H1 (cell line): ENCODE measurements at regions not wholly inside any gene's neighbourhood (a gene's known extent, or its start where the extent isn't known, plus 50 kb on each side); places are given as distances from the start of the nearest gene placed in this dataset.

Source experiments
- CTCF ChIA-PET: fragments of 300-600 bp; sonication (Branson Sonifier 250); formaldehyde crosslinking; loops from one replicate; lab custom pipeline; 2021; ENCODE audit not compliant: partially characterized antibody; lab: Charles Lee
- POLR2A ChIA-PET: fragments of 300-600 bp; sonication (Branson Sonifier 250); formaldehyde crosslinking; loops from one replicate; lab custom pipeline; 2021; ENCODE audit warnings: inconsistent platforms; ENCODE audit not compliant: partially characterized antibody; lab: Charles Lee
- DNase-seq, 2 experiments: peaks; one replicate each; pipeline versions ENCODE4 v3.0.0 to v3.0.0-alpha.2; 2010 to 2022; ENCODE audit warnings: low spot score in 2 of 2, low read depth in 1 of 2, mixed read lengths in 1 of 2
- FAIRE-seq: peaks from 2 replicates; lab custom pipeline; 2011; peaks lifted over from hg19 to GRCh38; lab: Jason Lieb, UNC
- H2AFZ ChIP-seq: 2 replicates; pipeline ENCODE4 v1.8.1; 2012; ENCODE audit warnings: low read length, inconsistent platforms
- H2AK5ac ChIP-seq: 2 replicates; pipeline ENCODE4 v1.6.1; 2013; ENCODE audit warnings: low read depth, low read length
- H2BK120ac ChIP-seq: replicated peaks from 2 replicates; pipeline ENCODE3; 2013; ENCODE audit warnings: low read depth, low read length, inconsistent platforms
- H2BK12ac ChIP-seq: 2 replicates; pipeline ENCODE4 v1.6.1; 2013; ENCODE audit warnings: low read depth, low read length
- H2BK15ac ChIP-seq: 2 replicates; pipeline ENCODE4 v1.6.1; 2013; ENCODE audit warnings: low read length
- H2BK20ac ChIP-seq: 2 replicates; pipeline ENCODE4 v1.6.1; 2013; ENCODE audit warnings: low read length
- H2BK5ac ChIP-seq: 2 replicates; pipeline ENCODE4 v1.6.1; 2013; ENCODE audit warnings: low read depth, low read length
- H3K14ac ChIP-seq: 2 replicates; pipeline ENCODE4 v1.6.1; 2013; ENCODE audit warnings: inconsistent platforms; ENCODE audit not compliant: insufficient read length
- H3K18ac ChIP-seq: 2 replicates; pipeline ENCODE4 v1.6.1; 2013; ENCODE audit warnings: low read length; ENCODE audit errors: extremely low read depth
- H3K23ac ChIP-seq: 2 replicates; pipeline ENCODE4 v1.6.1; 2013; ENCODE audit warnings: inconsistent platforms; ENCODE audit not compliant: insufficient read length
- H3K23me2 ChIP-seq: 2 replicates; pipeline ENCODE4 v1.6.1; 2013; ENCODE audit warnings: low read depth, low read length
- H3K27ac ChIP-seq: 2 replicates; pipeline ENCODE4 v1.6.1; 2011; ENCODE audit warnings: low read depth, low read length, inconsistent platforms
- H3K27me3 ChIP-seq, 4 experiments: replicated peaks in 1 of 4; 1 replicate in 1 of 4; 2 replicates in 3 of 4; pipeline versions ENCODE4 v1.6.1 to v1.8.1; 2011 to 2013; ENCODE audit warnings: low read length in 3 of 4, mild to moderate bottlenecking in 3 of 4, inconsistent platforms in 2 of 4, mixed read lengths in 2 of 4, moderate library complexity in 1 of 4; ENCODE audit not compliant: control insufficient read depth in 3 of 4, insufficient read depth in 3 of 4; ENCODE audit errors: extremely low read depth in 1 of 4
- H3K36me3 ChIP-seq, 4 experiments: 2 replicates each; pipeline versions ENCODE4 v1.6.1 to v1.8.1; 2011 to 2013; ENCODE audit warnings: mild to moderate bottlenecking in 4 of 4, low read length in 3 of 4, moderate library complexity in 2 of 4, control low read depth in 1 of 4, inconsistent platforms in 1 of 4; ENCODE audit not compliant: insufficient read depth in 4 of 4, control insufficient read depth in 2 of 4
- H3K4ac ChIP-seq: replicated peaks from 2 replicates; pipeline ENCODE3; 2013; ENCODE audit warnings: low read length, low read depth, mixed read lengths, inconsistent platforms; ENCODE audit not compliant: insufficient read length
- H3K4me1 ChIP-seq, 4 experiments: replicated peaks in 1 of 4; 1 replicate in 1 of 4; 2 replicates in 3 of 4; pipeline versions ENCODE4 v1.6.1 to v1.8.1; 2011 to 2013; ENCODE audit warnings: low read length in 3 of 4, inconsistent platforms in 2 of 4, mixed read lengths in 1 of 4; ENCODE audit not compliant: insufficient read depth in 4 of 4, control insufficient read depth in 3 of 4
- H3K4me2 ChIP-seq, 2 experiments: 2 replicates each; pipeline versions ENCODE4 v1.6.1 to v1.8.1; 2011 to 2013; ENCODE audit warnings: low read depth in 2 of 2, low read length in 2 of 2, control low read depth in 1 of 2, inconsistent platforms in 1 of 2, mild to moderate bottlenecking in 1 of 2; ENCODE audit not compliant: insufficient read depth in 1 of 2
- H3K4me3 ChIP-seq, 4 experiments: fragments of 200-600, 300-600 bp in 1 of 4; sonication (generic), shearing (Covaris generic), sonication (Bioruptor Twin) in 1 of 4; 2 replicates each; pipeline versions ENCODE4 v1.5.1 to v1.8.1; 2011 to 2016; ENCODE audit warnings: low read length in 4 of 4, low read depth in 3 of 4, control low read depth in 2 of 4, inconsistent platforms in 2 of 4, mild to moderate bottlenecking in 2 of 4, mixed read lengths in 1 of 4, moderate library complexity in 1 of 4; ENCODE audit not compliant: insufficient read depth in 2 of 4; ENCODE audit errors: extremely low read depth in 1 of 4
- H3K56ac ChIP-seq: replicated peaks from 2 replicates; pipeline ENCODE3; 2013; ENCODE audit warnings: low read depth, mild to moderate bottlenecking, mixed read lengths, low read length, inconsistent platforms; ENCODE audit not compliant: insufficient read length
- H3K79me1 ChIP-seq: 2 replicates; pipeline ENCODE4 v1.6.1; 2013; ENCODE audit warnings: low read depth, low read length, control low read depth
- H3K79me2 ChIP-seq, 2 experiments: 2 replicates each; pipeline versions ENCODE4 v1.6.1 to v1.8.1; 2012 to 2013; ENCODE audit warnings: low read length in 2 of 2, mild to moderate bottlenecking in 2 of 2, inconsistent platforms in 1 of 2; ENCODE audit not compliant: insufficient read depth in 2 of 2, control insufficient read depth in 1 of 2
- H3K9ac ChIP-seq, 4 experiments: replicated peaks in 1 of 4; 1 replicate in 1 of 4; 2 replicates in 3 of 4; pipeline versions ENCODE4 v1.6.1 to v1.8.1; 2011 to 2013; ENCODE audit warnings: low read depth in 3 of 4, low read length in 3 of 4, control low read depth in 2 of 4, mild to moderate bottlenecking in 2 of 4, moderate library complexity in 2 of 4, inconsistent platforms in 1 of 4; ENCODE audit errors: extremely low read depth in 1 of 4
- H3K9me3 ChIP-seq, 2 experiments: 2 replicates each; pipeline versions ENCODE4 v1.6.1 to v1.8.1; 2012 to 2013; ENCODE audit warnings: mild to moderate bottlenecking in 2 of 2, moderate library complexity in 2 of 2, control low read depth in 1 of 2, inconsistent platforms in 1 of 2, low read depth in 1 of 2, low read length in 1 of 2, mixed read lengths in 1 of 2; ENCODE audit not compliant: insufficient read depth in 2 of 2
- H4K20me1 ChIP-seq, 2 experiments: replicated peaks in 1 of 2; 2 replicates each; pipeline versions ENCODE3 to v1.8.1; 2011 to 2013; ENCODE audit warnings: inconsistent platforms in 2 of 2, low read length in 2 of 2, mild to moderate bottlenecking in 1 of 2; ENCODE audit not compliant: insufficient read depth in 2 of 2, control insufficient read depth in 1 of 2
- H4K5ac ChIP-seq: 2 replicates; pipeline ENCODE4 v1.6.1; 2013; ENCODE audit warnings: low read length, low read depth, mixed read lengths, inconsistent platforms; ENCODE audit not compliant: insufficient read length
- H4K8ac ChIP-seq: 2 replicates; pipeline ENCODE4 v1.8.0; 2013; ENCODE audit warnings: mild to moderate bottlenecking, moderate library complexity, low read length, inconsistent platforms; ENCODE audit not compliant: insufficient read depth; ENCODE audit errors: extremely low read depth
- H4K91ac ChIP-seq: replicated peaks from 2 replicates; pipeline ENCODE3; 2013; ENCODE audit warnings: low read length, mixed read lengths, inconsistent platforms; ENCODE audit not compliant: insufficient read length
- BRCA1 ChIP-seq: IDR thresholded peaks from 2 replicates; pipeline ENCODE4 v1.6.1; 2012; ENCODE audit warnings: low read depth, low read length, improper control_type of control experiment
- CBX5 ChIP-seq: fragments of 300-800, 300-1000 bp; sonication (generic); IDR thresholded peaks from 2 replicates; pipeline ENCODE4 v1.7.1; 2016; ENCODE audit warnings: antibody characterized with exemption, low read length, low read depth
- CBX8 ChIP-seq: fragments of 300-800, 300-1000 bp; sonication (generic); IDR thresholded peaks from 2 replicates; pipeline ENCODE4 v1.7.1; 2016; ENCODE audit warnings: low read depth, low read length, borderline replicate concordance
- CHD2 ChIP-seq: IDR thresholded peaks from 2 replicates; pipeline ENCODE4 v1.6.1; 2012; ENCODE audit warnings: low read length, improper control_type of control experiment
- EZH2 ChIP-seq: fragments of 200-600 bp; sonication (generic); IDR thresholded peaks from 2 replicates; pipeline ENCODE4 v1.7.1; 2012; ENCODE audit warnings: low read depth, mild to moderate bottlenecking, moderate library complexity, low read length, inconsistent platforms; ENCODE audit not compliant: severe bottlenecking
- GTF2F1 ChIP-seq: IDR thresholded peaks from 2 replicates; pipeline ENCODE4 v1.6.1; 2012; ENCODE audit warnings: low read depth, low read length, improper control_type of control experiment, borderline replicate concordance
- JUN ChIP-seq: IDR thresholded peaks from 2 replicates; pipeline ENCODE4 v1.6.1; 2011; ENCODE audit warnings: low read depth, mild to moderate bottlenecking, improper control_type of control experiment, low read length
- PHF8 ChIP-seq: fragments of 200-600 bp; sonication (generic); conservative IDR thresholded peaks from 2 replicates; pipeline ENCODE4 v1.7.1; 2012; ENCODE audit warnings: low read depth, mild to moderate bottlenecking, inconsistent platforms, low read length, moderate library complexity
- POLR2A ChIP-seq, 2 experiments: IDR thresholded peaks; 1 replicate in 1 of 2; 2 replicates in 1 of 2; pipeline ENCODE4 v1.6.1; 2011; ENCODE audit warnings: low read depth in 2 of 2, low read length in 2 of 2, mild to moderate bottlenecking in 2 of 2; ENCODE audit errors: control extremely low read depth in 1 of 2
- POLR2AphosphoS5 ChIP-seq: IDR thresholded peaks from 2 replicates; pipeline ENCODE4 v1.6.1; 2011; ENCODE audit warnings: low read depth, low read length
- SIX5 ChIP-seq: IDR thresholded peaks from 2 replicates; pipeline ENCODE4 v1.6.1; 2011; ENCODE audit warnings: mild to moderate bottlenecking, low read depth, low read length
- SP2 ChIP-seq: IDR thresholded peaks from 2 replicates; pipeline ENCODE4 v1.6.1; 2012; ENCODE audit warnings: mild to moderate bottlenecking, low read length, inconsistent platforms
- TEAD4 ChIP-seq: IDR thresholded peaks from 2 replicates; pipeline ENCODE4 v1.6.1; 2012; ENCODE audit warnings: low read depth, low read length, inconsistent platforms, mixed read lengths
- WGBS, 2 experiments: shearing (Covaris generic) in 1 of 2; methylation state at CpG; one replicate each; pipeline versions ENCODE4 v1.1.6 to v1.1.7; 2013 to 2015; ENCODE audit warnings: low lambda C conversion rate in 2 of 2, mixed read lengths in 2 of 2, inconsistent platforms in 1 of 2, low coverage in 1 of 2, missing lambda C conversion rate in 1 of 2; ENCODE audit not compliant: insufficient replicate concordance in 2 of 2, insufficient coverage in 1 of 2, insufficient read length in 1 of 2; ENCODE audit errors: extremely low coverage in 1 of 2, missing lambda C conversion rate in 1 of 2; 5-methylcytosine and 5-hydroxymethylcytosine counted together

DNA sequence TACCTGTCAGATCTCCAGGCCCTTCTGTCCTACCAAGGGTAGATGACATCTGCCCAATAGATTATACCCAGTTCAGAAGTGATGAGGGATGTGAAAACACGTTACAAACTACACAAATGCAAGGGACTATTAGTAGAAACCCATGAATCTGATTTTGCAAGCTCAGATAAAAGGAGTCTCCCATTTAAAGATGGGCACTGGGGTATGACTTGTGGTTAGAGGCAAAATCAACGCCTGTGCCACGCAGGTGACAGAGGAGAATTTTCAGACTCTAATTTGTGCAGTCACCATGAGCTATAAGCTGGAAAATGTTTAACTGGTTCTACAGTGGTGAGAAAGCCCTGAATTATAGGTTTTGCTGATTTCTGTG is 184.4 kb upstream of the LPP start:
- WGBS, 2 experiments = 92% methylated on average over 3 of the region's 3 CpGs; no CpG with 5 or more reads in 1 of the 2 experiments
- ChIA-PET CTCF (interaction anchor here (0.6 to 3.1 kb wide), 6 partner anchors 8 to 266 kb away, joined by 3 to 9 read pairs (median 3); no protein-coding TSS in a partner anchor), POLR2A (interaction anchor here (1.3 kb wide), 1 partner anchor 223 kb away, joined by 3 read pairs; no protein-coding TSS in a partner anchor)
- H3K14ac ChIP-seq = no peak overlapping the region
- no peaks in the 10 kb centered on the region for H3K9me3 ChIP-seq
- H3K27ac ChIP-seq = no peak overlapping the region
- no peak overlapping the region for H4K8ac ChIP-seq
- no peaks in the 10 kb centered on the region for H3K79me2 ChIP-seq
- H2BK20ac ChIP-seq = no peak overlapping the region
- H3K18ac ChIP-seq = no peak overlapping the region
- FAIRE-seq (no peak), DNase-seq (no peak)
- no peaks in the 10 kb centered on the region for H3K79me1 ChIP-seq
- no peak overlapping the region for H2BK5ac ChIP-seq
- H2BK15ac ChIP-seq = no peak overlapping the region
- H4K5ac ChIP-seq = no peak overlapping the region
- H3K36me3 ChIP-seq = no peaks in the 10 kb centered on the region
- no peak overlapping the region for H2AFZ ChIP-seq
- H3K23me2 ChIP-seq = no peaks in the 10 kb centered on the region
- H3K4me3 ChIP-seq = no peak overlapping the region
- no peaks in the 10 kb centered on the region for H3K27me3 ChIP-seq
- H3K4me2 ChIP-seq = no peak overlapping the region
- no peak overlapping the region for H3K9ac ChIP-seq
- no peak overlapping the region for H4K91ac ChIP-seq
- no peak overlapping the region for H2BK120ac ChIP-seq
- H2AK5ac ChIP-seq = no peak overlapping the region
- TF ChIP-seq GTF2F1 (no peak), SIX5 (no peak), TEAD4 (no peak), PHF8 (no peak), CBX8 (no peak), POLR2AphosphoS5 (no peak), JUN (no peak), BRCA1 (no peak), POLR2A (IDR thresholded peaks at IDR 0.05; ENCODE audit: control extremely low read depth in 1 of 2, low read depth in 2 of 2, low read length in 2 of 2) (no peak), CHD2 (no peak), EZH2 (no peak), SP2 (no peak), CBX5 (no peak)
- H2BK12ac ChIP-seq = no peak overlapping the region
- H3K56ac ChIP-seq = no peak overlapping the region
- no peak overlapping the region for H3K23ac ChIP-seq
- H4K20me1 ChIP-seq = no peaks in the 10 kb centered on the region
- H3K4me1 ChIP-seq = no peaks in the 10 kb centered on the region
- H3K4ac ChIP-seq = no peak overlapping the region
